A673 (cell line): ENCODE measurements at regions not wholly inside any gene's neighbourhood (a gene's known extent, or its start where the extent isn't known, plus 50 kb on each side); places are given as distances from the start of the nearest gene placed in this dataset.

Experiments used
- BruUV-seq: library from RNA; stranded (reverse); fragments of 400-500 nt; replicated peaks from 2 replicates; lab custom pipeline; 2021; lab: Mats Ljungman, UMichigan
- CTCF ChIA-PET: fragments of 300-600 bp; sonication (Branson Sonifier 250); formaldehyde crosslinking; loops from one replicate; lab custom pipeline; 2022; ENCODE audit warnings: antibody characterized with exemption; lab: Charles Lee
- POLR2A ChIA-PET: fragments of 300-600 bp; sonication (Branson Sonifier 250); formaldehyde crosslinking; loops from one replicate; lab custom pipeline; 2022; ENCODE audit warnings: antibody characterized with exemption; ENCODE audit not compliant: low non-redundant PET; lab: Charles Lee
- DNase-seq: peaks from one replicate; pipeline ENCODE4 v3.0.0-alpha.2; 2015; ENCODE audit warnings: low spot score
- H3K27ac ChIP-seq: fragments of 200-600 bp; sonication (generic); 2 replicates; pipeline ENCODE4 v1.5.1; 2016; ENCODE audit warnings: mixed run types, low read depth, mild to moderate bottlenecking, mixed read lengths, antibody characterized with exemption, low read length; ENCODE audit not compliant: poor library complexity, severe bottlenecking
- H3K27me3 ChIP-seq: fragments of 200-600 bp; sonication (generic); replicated peaks from 2 replicates; pipeline ENCODE4 v1.6.1; 2017; ENCODE audit warnings: mixed run types, low read depth, mild to moderate bottlenecking, mixed read lengths, antibody characterized with exemption, low read length; ENCODE audit not compliant: insufficient read depth, poor library complexity
- H3K36me3 ChIP-seq: fragments of 200-600 bp; sonication (generic); 2 replicates; pipeline ENCODE4 v1.6.1; 2016; ENCODE audit warnings: mixed run types, mild to moderate bottlenecking, mixed read lengths, antibody characterized with exemption, low read length; ENCODE audit not compliant: insufficient read depth, poor library complexity, severe bottlenecking
- H3K4me1 ChIP-seq: fragments of 200-600 bp; sonication (generic); 2 replicates; pipeline ENCODE4 v1.6.1; 2017; ENCODE audit warnings: mixed run types, mild to moderate bottlenecking, mixed read lengths, antibody characterized with exemption, low read length; ENCODE audit not compliant: insufficient read depth, poor library complexity, severe bottlenecking
- H3K4me3 ChIP-seq: fragments of 200-600 bp; sonication (generic); 2 replicates; pipeline ENCODE4 v1.5.1; 2016; ENCODE audit warnings: low read depth, mixed run types, mild to moderate bottlenecking, mixed read lengths, low read length; ENCODE audit not compliant: poor library complexity, severe bottlenecking
- H3K9me3 ChIP-seq: fragments of 200-600 bp; sonication (generic); 2 replicates; pipeline ENCODE4 v1.6.1; 2016; ENCODE audit warnings: mixed run types, low read depth, mild to moderate bottlenecking, mixed read lengths, antibody characterized with exemption, low read length; ENCODE audit not compliant: poor library complexity, severe bottlenecking
- EZH2 ChIP-seq: fragments of 200-600 bp; sonication (generic); IDR thresholded peaks from 2 replicates; pipeline ENCODE4 v1.6.1; 2017; ENCODE audit warnings: borderline replicate concordance, low read depth, mild to moderate bottlenecking, mixed read lengths, antibody characterized with exemption, low read length; ENCODE audit not compliant: poor library complexity, severe bottlenecking
- intact Hi-C: fragments of 100-400 bp; cut with micrococcal nuclease; formaldehyde crosslinking; loops from one replicate; pipeline ENCODE4 v1.10.0; 2022; ENCODE audit not compliant: unreplicated experiment
- TF ChIP-seq, protein P1 (sequence below): fragments of 300-800, 200-600 bp; sonication (generic); conservative IDR thresholded peaks from 2 replicates; pipeline ENCODE4 v1.5.1; 2017; ENCODE audit warnings: low read depth, mild to moderate bottlenecking, antibody characterized with exemption, low read length, moderate library complexity, mixed read lengths

DNA sequence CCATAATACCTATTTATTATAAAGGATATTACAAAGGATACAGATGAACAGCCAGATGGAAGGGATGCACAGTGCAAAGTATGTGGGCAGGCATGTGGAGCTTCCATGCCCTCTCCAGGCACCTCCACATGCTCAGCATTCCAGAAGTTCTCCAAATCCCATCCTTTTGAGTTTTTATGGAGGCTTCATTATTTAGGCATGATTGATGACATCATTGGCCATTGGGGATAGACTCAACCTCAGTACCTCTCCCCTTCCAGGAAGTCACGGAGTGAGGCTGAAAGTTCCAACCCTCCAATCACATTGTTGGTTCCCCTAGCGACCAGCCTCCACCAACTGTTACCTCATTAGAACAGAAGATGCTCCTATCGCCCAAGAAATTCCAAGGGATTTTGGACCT is 156.4 kb downstream of the ATP23 start:
- Histone ChIP-seq H3K27ac (no peak overlapping the region), H3K9me3 (no peaks in the 10 kb centered on the region), H3K27me3 (no peaks in the 10 kb centered on the region), H3K36me3 (no peaks in the 10 kb centered on the region), H3K4me1 (no peaks in the 10 kb centered on the region), H3K4me3 (no peak overlapping the region)
- POLR2A ChIA-PET, result no interaction called here
- CTCF ChIA-PET, result no interaction called here
- no TSS peak for BruUV-seq
- TF ChIP-seq, protein P1, sequence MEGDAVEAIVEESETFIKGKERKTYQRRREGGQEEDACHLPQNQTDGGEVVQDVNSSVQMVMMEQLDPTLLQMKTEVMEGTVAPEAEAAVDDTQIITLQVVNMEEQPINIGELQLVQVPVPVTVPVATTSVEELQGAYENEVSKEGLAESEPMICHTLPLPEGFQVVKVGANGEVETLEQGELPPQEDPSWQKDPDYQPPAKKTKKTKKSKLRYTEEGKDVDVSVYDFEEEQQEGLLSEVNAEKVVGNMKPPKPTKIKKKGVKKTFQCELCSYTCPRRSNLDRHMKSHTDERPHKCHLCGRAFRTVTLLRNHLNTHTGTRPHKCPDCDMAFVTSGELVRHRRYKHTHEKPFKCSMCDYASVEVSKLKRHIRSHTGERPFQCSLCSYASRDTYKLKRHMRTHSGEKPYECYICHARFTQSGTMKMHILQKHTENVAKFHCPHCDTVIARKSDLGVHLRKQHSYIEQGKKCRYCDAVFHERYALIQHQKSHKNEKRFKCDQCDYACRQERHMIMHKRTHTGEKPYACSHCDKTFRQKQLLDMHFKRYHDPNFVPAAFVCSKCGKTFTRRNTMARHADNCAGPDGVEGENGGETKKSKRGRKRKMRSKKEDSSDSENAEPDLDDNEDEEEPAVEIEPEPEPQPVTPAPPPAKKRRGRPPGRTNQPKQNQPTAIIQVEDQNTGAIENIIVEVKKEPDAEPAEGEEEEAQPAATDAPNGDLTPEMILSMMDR, result no peak
- no peak for TF ChIP-seq EZH2
- intact Hi-C loops, result no loop called here
- DNase-seq, result no peak

DNA sequence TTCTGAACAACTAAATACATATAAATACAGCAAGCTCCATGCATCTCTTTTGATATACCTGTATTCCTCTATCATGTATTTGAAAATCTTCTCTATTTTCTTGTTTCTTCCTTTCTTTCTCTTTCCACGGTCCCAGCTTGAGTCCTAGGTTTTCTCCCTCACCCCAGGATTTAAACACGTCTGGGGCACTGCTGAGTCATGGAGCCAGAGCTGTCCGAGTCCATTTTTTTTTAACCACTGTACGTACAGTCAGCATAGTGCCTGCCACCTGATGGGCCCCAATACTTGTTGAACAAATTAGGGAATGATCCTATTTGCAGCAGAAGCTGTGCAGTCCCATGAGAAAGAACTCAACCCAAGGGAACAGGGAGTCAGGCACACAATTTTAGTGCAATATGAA is 158.1 kb downstream of the ATP23 start:
- TF ChIP-seq, protein P1, result no peak
- TF ChIP-seq EZH2, result no peak
- H3K4me3 ChIP-seq, result no peak overlapping the region
- no TSS peak for BruUV-seq
- H3K27ac ChIP-seq, result no peak overlapping the region
- intact Hi-C loops, result no loop called here
- ChIA-PET POLR2A (no interaction called here), CTCF (no interaction called here)
- H3K27me3 ChIP-seq, result no peaks in the 10 kb centered on the region
- no peaks in the 10 kb centered on the region for H3K36me3 ChIP-seq
- no peaks in the 10 kb centered on the region for H3K4me1 ChIP-seq
- DNase-seq, result no peak
- H3K9me3 ChIP-seq, result no peaks in the 10 kb centered on the region

DNA sequence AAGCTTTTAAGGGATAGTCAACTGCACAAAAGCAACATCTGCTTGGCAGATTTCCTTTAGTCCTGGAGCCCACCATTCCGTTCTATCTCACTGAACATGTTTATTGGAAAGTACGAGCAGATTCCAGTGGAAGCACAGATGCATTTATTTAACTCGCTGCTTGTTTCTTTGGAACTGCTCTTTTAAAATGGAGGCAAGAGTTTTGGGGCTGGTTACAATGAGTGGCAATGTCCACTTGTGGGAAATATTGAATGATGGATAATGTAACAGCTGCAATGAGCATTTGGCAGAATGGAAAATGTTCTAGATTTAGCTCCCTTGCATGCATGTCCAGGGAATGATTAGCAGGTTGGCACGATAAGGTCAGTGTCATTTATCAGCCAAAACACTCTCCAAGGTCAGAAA is 163.0 kb downstream of the ATP23 start:
- Histone ChIP-seq H3K4me1 (no peaks in the 10 kb centered on the region), H3K36me3 (no peaks in the 10 kb centered on the region), H3K4me3 (no peak overlapping the region), H3K9me3 (no peaks in the 10 kb centered on the region), H3K27ac (no peak overlapping the region), H3K27me3 (no peaks in the 10 kb centered on the region)
- DNase-seq, result no peak
- no TSS peak for BruUV-seq
- ChIA-PET CTCF (no interaction called here), POLR2A (no interaction called here)
- TF ChIP-seq, protein P1, result no peak
- no peak for TF ChIP-seq EZH2
- intact Hi-C loops, result no loop called here
